ENCODE measurements at regions not wholly inside any gene's neighbourhood (a gene's known extent, or its start where the extent isn't known, plus 50 kb on each side); places are given as distances from the start of the nearest gene placed in this dataset.

DNA sequence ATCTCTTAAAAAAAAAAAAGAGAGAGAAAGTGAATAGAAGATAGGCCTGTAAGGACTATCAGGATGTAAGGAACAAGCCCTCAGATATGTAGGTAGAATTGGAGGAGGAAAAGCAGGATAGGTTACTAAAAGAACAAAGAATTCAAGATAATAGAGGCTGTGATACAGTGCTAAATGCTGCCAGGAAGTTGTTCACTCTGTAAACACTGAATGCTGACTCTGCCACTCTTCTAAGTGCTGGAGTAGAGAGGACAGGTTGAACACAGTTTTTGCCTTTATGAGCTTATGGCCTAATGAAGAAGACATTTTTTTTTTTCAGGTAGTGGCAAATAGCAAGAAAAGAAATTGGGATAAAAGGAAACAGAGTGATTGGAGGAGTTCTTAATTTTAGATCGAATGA, 90.6 kb upstream of the ZNF678 start:
- H2AFZ ChIP-seq (ENCODE audit: low read depth, low read length), result no peak overlapping the region
- FAIRE-seq, result no peak
- no peak overlapping the region for H3K4me2 ChIP-seq (ENCODE audit: insufficient read depth, low read length)
- no peak for DNase-seq (ENCODE audit: extremely low read depth in 1 of 4, low spot score in 3 of 4)
- no peaks in the 10 kb centered on the region for H4K20me1 ChIP-seq (replicated peaks; ENCODE audit: control insufficient read depth, insufficient read depth, low read length)
- H3K36me3 ChIP-seq (ENCODE audit: control insufficient read depth, insufficient read depth, low read length), result no peaks in the 10 kb centered on the region
- no peak overlapping the region for H3K27ac ChIP-seq (ENCODE audit: extremely low read depth, low read depth, low read length)
- ChIA-PET POLR2A (interaction anchor here (1.0 kb wide), 1 partner anchor 20 kb away, joined by 3 read pairs; no protein-coding TSS in a partner anchor), CTCF (ENCODE audit: low intra/inter-chr PET ratio) (no interaction called here)
- H3K4me1 ChIP-seq (replicated peaks in 1 of 2; ENCODE audit: control insufficient read depth in 2 of 2, insufficient read depth in 2 of 2, low read length in 2 of 2), result no peaks in the 10 kb centered on the region
- H3K4me3 ChIP-seq, result no peak overlapping the region
- 0% methylated on average over 1 of the region's 1 CpG for WGBS (ENCODE audit: insufficient coverage, low coverage, missing lambda C conversion rate)
- H3K79me2 ChIP-seq (ENCODE audit: control insufficient read depth, insufficient read depth, low read length), result no peaks in the 10 kb centered on the region
- in situ Hi-C loops (cut with MboI) (no loop called here), intact Hi-C loops (cut with micrococcal nuclease) (no loop called here)
- H3K27me3 ChIP-seq (ENCODE audit: control insufficient read depth in 2 of 2, insufficient read depth in 2 of 2, low read length in 2 of 2), result no peaks in the 10 kb centered on the region; a peak in 1 of 5 replicates
- H3K9ac ChIP-seq (ENCODE audit: insufficient read depth in 1 of 2, low read depth in 2 of 2, low read length in 2 of 2), result no peak overlapping the region
- no TSS peak for BruUV-seq (replicated peaks)
- no peak for ATAC-seq
- H3K9me3 ChIP-seq (replicated peaks; ENCODE audit: control insufficient read depth, insufficient read depth, low read depth, low read length), result no peaks in the 10 kb centered on the region
- H3K9me1 ChIP-seq (ENCODE audit: control insufficient read depth, insufficient read depth, low read length), result no peaks in the 10 kb centered on the region
- no peak for TF ChIP-seq ZNF766 (CRISPR knock-in tag; conservative IDR thresholded peaks at IDR 0.05)
- no peak for TF ChIP-seq MAFK (IDR thresholded peaks at IDR 0.05; ENCODE audit: low read length)
- TF ChIP-seq ZBTB34 (CRISPR knock-in tag; IDR thresholded peaks at IDR 0.05), result no peak
- no peak for TF ChIP-seq HMGN3 (IDR thresholded peaks at IDR 0.05; ENCODE audit: borderline replicate concordance, extremely low read depth, insufficient read length, low read depth, low read length)
- TF ChIP-seq, protein P1, sequence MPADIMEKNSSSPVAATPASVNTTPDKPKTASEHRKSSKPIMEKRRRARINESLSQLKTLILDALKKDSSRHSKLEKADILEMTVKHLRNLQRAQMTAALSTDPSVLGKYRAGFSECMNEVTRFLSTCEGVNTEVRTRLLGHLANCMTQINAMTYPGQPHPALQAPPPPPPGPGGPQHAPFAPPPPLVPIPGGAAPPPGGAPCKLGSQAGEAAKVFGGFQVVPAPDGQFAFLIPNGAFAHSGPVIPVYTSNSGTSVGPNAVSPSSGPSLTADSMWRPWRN (IDR thresholded peaks at IDR 0.05; ENCODE audit: low read depth), result no peak
- no peak for TF ChIP-seq ESRRA (IDR thresholded peaks at IDR 0.05; ENCODE audit: borderline replicate concordance, low read depth)
- TF ChIP-seq ZNF184 (CRISPR knock-in tag; IDR thresholded peaks at IDR 0.05), result no peak
- no peak for TF ChIP-seq ZNF239 (CRISPR knock-in tag; IDR thresholded peaks at IDR 0.05)
- no peak for TF ChIP-seq ZBTB12 (CRISPR knock-in tag; IDR thresholded peaks at IDR 0.05)
- TF ChIP-seq, protein P2, sequence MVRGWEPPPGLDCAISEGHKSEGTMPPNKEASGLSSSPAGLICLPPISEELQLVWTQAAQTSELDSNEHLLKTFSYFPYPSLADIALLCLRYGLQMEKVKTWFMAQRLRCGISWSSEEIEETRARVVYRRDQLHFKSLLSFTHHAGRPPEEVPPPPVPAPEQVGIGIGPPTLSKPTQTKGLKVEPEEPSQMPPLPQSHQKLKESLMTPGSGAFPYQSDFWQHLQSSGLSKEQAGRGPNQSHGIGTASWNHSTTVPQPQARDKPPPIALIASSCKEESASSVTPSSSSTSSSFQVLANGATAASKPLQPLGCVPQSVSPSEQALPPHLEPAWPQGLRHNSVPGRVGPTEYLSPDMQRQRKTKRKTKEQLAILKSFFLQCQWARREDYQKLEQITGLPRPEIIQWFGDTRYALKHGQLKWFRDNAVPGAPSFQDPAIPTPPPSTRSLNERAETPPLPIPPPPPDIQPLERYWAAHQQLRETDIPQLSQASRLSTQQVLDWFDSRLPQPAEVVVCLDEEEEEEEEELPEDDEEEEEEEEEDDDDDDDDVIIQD (CRISPR knock-in tag; IDR thresholded peaks at IDR 0.05), result no peak
- TF ChIP-seq C11orf30 (IDR thresholded peaks at IDR 0.05; ENCODE audit: low read depth), result no peak
- no peak for TF ChIP-seq ZNF639 (CRISPR knock-in tag; conservative IDR thresholded peaks at IDR 0.05 in 1 of 2, IDR thresholded peaks at IDR 0.05 in 1 of 2)
- no peak for TF ChIP-seq PCBP1 (IDR thresholded peaks at IDR 0.05; ENCODE audit: low read depth, low read length, poor library complexity, severe bottlenecking)
- TF ChIP-seq, protein P3, sequence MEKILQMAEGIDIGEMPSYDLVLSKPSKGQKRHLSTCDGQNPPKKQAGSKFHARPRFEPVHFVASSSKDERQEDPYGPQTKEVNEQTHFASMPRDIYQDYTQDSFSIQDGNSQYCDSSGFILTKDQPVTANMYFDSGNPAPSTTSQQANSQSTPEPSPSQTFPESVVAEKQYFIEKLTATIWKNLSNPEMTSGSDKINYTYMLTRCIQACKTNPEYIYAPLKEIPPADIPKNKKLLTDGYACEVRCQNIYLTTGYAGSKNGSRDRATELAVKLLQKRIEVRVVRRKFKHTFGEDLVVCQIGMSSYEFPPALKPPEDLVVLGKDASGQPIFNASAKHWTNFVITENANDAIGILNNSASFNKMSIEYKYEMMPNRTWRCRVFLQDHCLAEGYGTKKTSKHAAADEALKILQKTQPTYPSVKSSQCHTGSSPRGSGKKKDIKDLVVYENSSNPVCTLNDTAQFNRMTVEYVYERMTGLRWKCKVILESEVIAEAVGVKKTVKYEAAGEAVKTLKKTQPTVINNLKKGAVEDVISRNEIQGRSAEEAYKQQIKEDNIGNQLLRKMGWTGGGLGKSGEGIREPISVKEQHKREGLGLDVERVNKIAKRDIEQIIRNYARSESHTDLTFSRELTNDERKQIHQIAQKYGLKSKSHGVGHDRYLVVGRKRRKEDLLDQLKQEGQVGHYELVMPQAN (IDR thresholded peaks at IDR 0.05; ENCODE audit: borderline replicate concordance), result no peak
- no peak for TF ChIP-seq BDP1 (IDR thresholded peaks at IDR 0.05; ENCODE audit: insufficient read depth, insufficient read length)
